Ovary (tissue), 7 donors: ENCODE measurements at regions not wholly inside any gene's neighbourhood (a gene's known extent, or its start where the extent isn't known, plus 50 kb on each side); places are given as distances from the start of the nearest gene placed in this dataset.

ENCODE experiments used
- DNase-seq, 5 donors: peaks; one replicate each; pipeline ENCODE4 v3.0.0-alpha.2; 2019 to 2020
- H3K27ac ChIP-seq, 2 donors: fragments of 200-600 bp; one replicate each; pipeline versions ENCODE4 v1.5.1 to v1.8.0; 2019 to 2022
- H3K27me3 ChIP-seq: fragments of 200-600 bp; one replicate; pipeline ENCODE4 v1.8.0; 2022
- H3K36me3 ChIP-seq: fragments of 200-600 bp; sonication (generic); one replicate; pipeline ENCODE4 v1.5.1; 2019
- H3K4me1 ChIP-seq: one replicate; pipeline ENCODE4 v1.8.1; 2013; ENCODE audit warnings: mild to moderate bottlenecking, moderate library complexity; ENCODE audit not compliant: insufficient read depth
- H3K4me3 ChIP-seq: fragments of 200-600 bp; sonication (generic); one replicate; pipeline ENCODE4 v1.5.1; 2017
- H3K9me3 ChIP-seq, 2 donors: fragments of 200-600 bp in 1 of 2; sonication (generic) in 1 of 2; one replicate each; pipeline versions ENCODE4 v1.5.1 to v1.8.1; 2013 to 2019; ENCODE audit warnings: mild to moderate bottlenecking in 1 of 2, moderate library complexity in 1 of 2
- EP300 ChIP-seq: sonication (generic); formaldehyde crosslinking; IDR thresholded peaks from one replicate; pipeline ENCODE4 v1.6.1; 2017; ENCODE audit warnings: antibody characterized with exemption
- POLR2A ChIP-seq: fragments of 450-650 bp; IDR thresholded peaks from one replicate; pipeline ENCODE4 v1.6.1; 2017; ENCODE audit warnings: antibody characterized with exemption, mild to moderate bottlenecking, moderate library complexity
- WGBS, 3 donors: extraction: QIAGEN DNeasy Blood & Tissue Kit in 1 of 3; methylation state at CpG; one replicate each; pipeline versions ENCODE4 v1.1.5 to v1.1.7; 2013 to 2017; 5-methylcytosine and 5-hydroxymethylcytosine counted together
- intact Hi-C, 4 donors: fragments of 100-400 bp; cut with DNase I; formaldehyde crosslinking; loops; one replicate each; pipeline versions ENCODE4 v1.11.0 to v1.15.1; 2022 to 2023
- TF ChIP-seq, protein P1 (sequence below), 3 donors: fragments of 450-650 bp in 2 of 3; fragments of 200-600 bp in 1 of 3; IDR thresholded peaks; one replicate each; pipeline versions ENCODE4 v1.5.1 to v1.8.0; 2016 to 2022; ENCODE audit warnings: antibody characterized with exemption in 3 of 3, mild to moderate bottlenecking in 1 of 3
- donor health status: DM: no; HTN: no; CAD: no; lungs with moderate emphysema.
- donor health status: DM: no; HTN: no; CAD: no.
- donor health status: Bipolar disorder and iron deficiency.
- donor health status: DM: no; HTN: no; CAD: no.
- donor health status: DM: yes; HTN: yes; CAD: no.

DNA sequence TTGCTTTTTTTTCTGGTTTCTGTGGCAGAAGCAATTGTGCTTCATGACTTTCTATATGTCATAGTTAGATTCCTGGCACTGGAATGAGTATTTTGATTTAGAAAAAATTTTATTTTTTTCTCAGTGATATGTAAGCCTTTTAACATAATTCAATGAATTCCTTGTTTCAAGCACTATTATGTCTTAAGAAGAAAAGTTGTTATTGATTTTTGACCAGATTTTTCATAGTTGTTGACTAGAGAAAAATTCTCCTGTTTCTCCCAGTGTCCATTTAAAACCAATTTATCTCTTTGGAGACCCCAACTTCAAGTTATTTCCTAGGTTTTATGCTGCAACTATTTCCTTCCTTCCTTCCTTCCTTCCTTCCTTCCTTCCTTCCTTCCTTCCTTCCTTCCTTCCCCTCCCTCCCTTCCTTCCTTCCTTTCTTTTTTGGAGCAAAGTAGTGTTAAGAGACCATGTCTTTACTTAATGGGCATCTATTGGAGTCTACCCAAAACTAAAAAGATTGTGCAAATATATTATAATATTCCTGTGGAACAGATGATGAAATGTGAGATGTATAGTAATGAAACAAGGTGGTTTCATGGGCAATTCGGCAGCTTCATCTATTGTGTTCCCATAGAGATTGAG, 346.9 kb downstream of the RNF144B start:
- Histone ChIP-seq H3K27me3 (no peaks in the 10 kb centered on the region), H3K27ac (no peak overlapping the region), H3K4me1 (no peaks in the 10 kb centered on the region), H3K9me3 (no peaks in the 10 kb centered on the region), H3K36me3 (no peaks in the 10 kb centered on the region), H3K4me3 (no peak overlapping the region)
- intact Hi-C loops: no loop called here
- DNase-seq: no peak
- 91 to 94% (median 92%) methylated on average over 1 of the region's 1 CpG for WGBS, 3 donors
- no peak for TF ChIP-seq POLR2A
- no peak for TF ChIP-seq EP300
- TF ChIP-seq, protein P1, sequence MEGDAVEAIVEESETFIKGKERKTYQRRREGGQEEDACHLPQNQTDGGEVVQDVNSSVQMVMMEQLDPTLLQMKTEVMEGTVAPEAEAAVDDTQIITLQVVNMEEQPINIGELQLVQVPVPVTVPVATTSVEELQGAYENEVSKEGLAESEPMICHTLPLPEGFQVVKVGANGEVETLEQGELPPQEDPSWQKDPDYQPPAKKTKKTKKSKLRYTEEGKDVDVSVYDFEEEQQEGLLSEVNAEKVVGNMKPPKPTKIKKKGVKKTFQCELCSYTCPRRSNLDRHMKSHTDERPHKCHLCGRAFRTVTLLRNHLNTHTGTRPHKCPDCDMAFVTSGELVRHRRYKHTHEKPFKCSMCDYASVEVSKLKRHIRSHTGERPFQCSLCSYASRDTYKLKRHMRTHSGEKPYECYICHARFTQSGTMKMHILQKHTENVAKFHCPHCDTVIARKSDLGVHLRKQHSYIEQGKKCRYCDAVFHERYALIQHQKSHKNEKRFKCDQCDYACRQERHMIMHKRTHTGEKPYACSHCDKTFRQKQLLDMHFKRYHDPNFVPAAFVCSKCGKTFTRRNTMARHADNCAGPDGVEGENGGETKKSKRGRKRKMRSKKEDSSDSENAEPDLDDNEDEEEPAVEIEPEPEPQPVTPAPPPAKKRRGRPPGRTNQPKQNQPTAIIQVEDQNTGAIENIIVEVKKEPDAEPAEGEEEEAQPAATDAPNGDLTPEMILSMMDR (IDR thresholded peaks at IDR 0.05): no peak

DNA sequence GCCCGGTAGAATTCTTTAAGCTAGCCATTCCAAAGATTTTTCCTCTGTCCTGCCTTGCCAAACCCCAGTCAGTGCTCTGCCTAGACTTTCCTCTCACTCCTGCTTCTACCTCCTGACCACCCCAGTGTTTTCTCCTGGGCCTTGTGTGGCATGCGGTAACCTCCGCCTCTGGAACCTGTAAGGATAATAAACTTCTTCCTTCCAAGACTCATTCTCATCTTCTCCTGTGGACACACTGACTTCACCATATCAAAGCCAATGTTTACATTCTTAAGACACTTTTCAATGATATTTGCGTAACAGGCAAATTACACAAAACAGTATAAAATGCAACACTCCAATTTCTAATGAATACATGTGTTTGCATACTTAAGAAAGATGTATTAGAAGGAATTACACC, 354.6 kb downstream of the RNF144B start:
- TF ChIP-seq, protein P1 (IDR thresholded peaks at IDR 0.05): no peak
- TF ChIP-seq EP300 (no peak), POLR2A (no peak)
- intact Hi-C loops: no loop called here
- 10 to 44% (median 14%) methylated on average over 4 of the region's 4 CpGs for WGBS, 3 donors

DNA sequence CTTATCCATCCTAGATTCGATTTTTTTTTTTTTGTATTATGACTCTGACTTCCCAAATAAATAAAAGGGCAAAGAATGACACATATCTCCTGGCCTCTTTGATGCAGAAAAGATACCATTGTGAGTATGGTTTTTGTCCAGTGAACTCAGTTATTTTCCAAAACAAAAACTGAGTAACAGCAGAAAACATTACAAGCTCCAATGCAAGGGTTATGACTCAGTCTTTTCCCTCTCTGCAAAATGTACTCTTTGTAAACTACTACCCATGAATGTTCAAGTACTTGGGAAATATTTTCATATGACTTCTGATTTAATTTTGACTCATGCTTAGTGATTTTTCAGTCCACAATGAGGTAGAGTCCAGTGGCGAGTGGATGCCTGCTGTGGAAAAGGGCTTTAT, 355.3 kb downstream of the RNF144B start:
- WGBS, 3 donors: 38 to 64% (median 55%) methylated on average over 2 of the region's 2 CpGs
- no peaks in the 10 kb centered on the region for H3K27me3 ChIP-seq
- intact Hi-C loops: no loop called here
- H3K36me3 ChIP-seq: no peaks in the 10 kb centered on the region
- H3K9me3 ChIP-seq: no peaks in the 10 kb centered on the region
- no peak overlapping the region for H3K27ac ChIP-seq
- no peaks in the 10 kb centered on the region for H3K4me1 ChIP-seq
- no peak overlapping the region for H3K4me3 ChIP-seq
- no peak for DNase-seq
- TF ChIP-seq, protein P1 (IDR thresholded peaks at IDR 0.05): no peak
- no peak for TF ChIP-seq POLR2A
- no peak for TF ChIP-seq EP300

More for the DNA sequence above, 354.6 kb downstream of the RNF144B start:
- no peak overlapping the region for H3K4me3 ChIP-seq
- no peaks in the 10 kb centered on the region for H3K27me3 ChIP-seq
- no peaks in the 10 kb centered on the region for H3K4me1 ChIP-seq
- no peak for DNase-seq
- H3K36me3 ChIP-seq: no peaks in the 10 kb centered on the region
- no peak overlapping the region for H3K27ac ChIP-seq
- no peaks in the 10 kb centered on the region for H3K9me3 ChIP-seq

DNA sequence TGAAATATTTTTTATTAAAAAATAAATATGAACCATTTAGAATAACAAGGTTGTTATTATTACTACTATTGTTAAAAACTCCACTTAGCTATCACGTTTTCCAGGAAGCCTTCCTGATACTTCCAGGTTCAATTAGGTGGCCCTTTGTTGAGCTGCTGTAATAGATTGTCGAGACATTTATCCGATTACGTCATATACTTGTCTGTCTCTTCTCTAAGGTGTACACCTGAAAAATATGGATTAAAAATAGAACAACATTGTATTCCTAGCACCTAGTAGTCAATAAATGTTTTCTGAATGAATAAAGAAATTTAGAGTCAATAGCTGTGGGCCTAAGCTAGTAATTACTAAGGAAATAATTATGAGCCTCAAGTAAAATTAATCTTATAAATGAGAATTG, 359.6 kb downstream of the RNF144B start:
- H3K27me3 ChIP-seq: no peaks in the 10 kb centered on the region
- 91 to 93% (median 92%) methylated on average over 4 of the region's 4 CpGs for WGBS, 3 donors
- no peak overlapping the region for H3K4me3 ChIP-seq
- intact Hi-C loops: no loop called here
- no peak overlapping the region for H3K27ac ChIP-seq
- no peaks in the 10 kb centered on the region for H3K4me1 ChIP-seq
- no peak for DNase-seq
- no peak for TF ChIP-seq EP300
- TF ChIP-seq, protein P1 (IDR thresholded peaks at IDR 0.05): no peak
- TF ChIP-seq POLR2A: no peak
- H3K9me3 ChIP-seq: no peaks in the 10 kb centered on the region
- H3K36me3 ChIP-seq: no peaks in the 10 kb centered on the region
